Ecto neural progenitor cell (in vitro differentiated cells): ENCODE measurements at regions not wholly inside any gene's neighbourhood (a gene's known extent, or its start where the extent isn't known, plus 50 kb on each side); places are given as distances from the start of the nearest gene placed in this dataset.

ENCODE experiments used
- DNase-seq: peaks from one replicate; pipeline ENCODE4 v3.0.0-alpha.2; 2018; ENCODE audit warnings: low spot score

GRCh38 chr1:187442603-187443002, 613.9 kb downstream of the PLA2G4A start:
- DNase-seq = no peak

- no peak for DNase-seq
These were observed 615.2 kb downstream of the PLA2G4A start for GRCh38 chr1:187443939-187444338.

GRCh38 chr1:187445066-187445465, 616.3 kb downstream of the PLA2G4A start:
- no peak for DNase-seq

- DNase-seq = no peak
These were observed 622.5 kb downstream of the PLA2G4A start for GRCh38 chr1:187451238-187451637.

GRCh38 chr1:187454010-187454409, 625.3 kb downstream of the PLA2G4A start:
- no peak for DNase-seq

GRCh38 chr1:187456446-187456845, 627.7 kb downstream of the PLA2G4A start:
- no peak for DNase-seq

GRCh38 chr1:187460093-187460492, 631.3 kb downstream of the PLA2G4A start:
- DNase-seq = no peak

GRCh38 chr1:187464320-187464719, 635.6 kb downstream of the PLA2G4A start:
- no peak for DNase-seq

GRCh38 chr1:187465441-187465840, 636.7 kb downstream of the PLA2G4A start:
- no peak for DNase-seq

GRCh38 chr1:187469836-187470235, 641.1 kb downstream of the PLA2G4A start:
- DNase-seq = no peak

GRCh38 chr1:187471555-187471954, 642.8 kb downstream of the PLA2G4A start:
- DNase-seq = no peak

GRCh38 chr1:187474336-187474735, 645.6 kb downstream of the PLA2G4A start:
- DNase-seq = no peak

- no peak for DNase-seq
These were observed 647.9 kb downstream of the PLA2G4A start for GRCh38 chr1:187476671-187477070.

- no peak for DNase-seq
These were observed 648.4 kb downstream of the PLA2G4A start for GRCh38 chr1:187477103-187477502.

- no peak for DNase-seq
These were observed 648.8 kb downstream of the PLA2G4A start for GRCh38 chr1:187477535-187477934.

GRCh38 chr1:187481581-187482148, 652.9 kb downstream of the PLA2G4A start:
- no peak for DNase-seq

GRCh38 chr1:187490266-187490665, 661.5 kb downstream of the PLA2G4A start:
- no peak for DNase-seq

- DNase-seq = no peak
These were observed 662.5 kb downstream of the PLA2G4A start for GRCh38 chr1:187491082-187491720.

- no peak for DNase-seq
These were observed 669.3 kb downstream of the PLA2G4A start for GRCh38 chr1:187498028-187498427.

- DNase-seq = no peak
These were observed 676.0 kb downstream of the PLA2G4A start for GRCh38 chr1:187504779-187505178.

- no peak for DNase-seq
These were observed 680.3 kb downstream of the PLA2G4A start for GRCh38 chr1:187509091-187509490.

- DNase-seq = no peak
These were observed 684.4 kb downstream of the PLA2G4A start for GRCh38 chr1:187513190-187513589.

GRCh38 chr1:187514110-187514509, 685.4 kb downstream of the PLA2G4A start:
- no peak for DNase-seq

- DNase-seq = no peak
These were observed 688.1 kb downstream of the PLA2G4A start for GRCh38 chr1:187516874-187517273.
